ENCODE measurements at regions not wholly inside any gene's neighbourhood (a gene's known extent, or its start where the extent isn't known, plus 50 kb on each side); places are given as distances from the start of the nearest gene placed in this dataset.

DNA sequence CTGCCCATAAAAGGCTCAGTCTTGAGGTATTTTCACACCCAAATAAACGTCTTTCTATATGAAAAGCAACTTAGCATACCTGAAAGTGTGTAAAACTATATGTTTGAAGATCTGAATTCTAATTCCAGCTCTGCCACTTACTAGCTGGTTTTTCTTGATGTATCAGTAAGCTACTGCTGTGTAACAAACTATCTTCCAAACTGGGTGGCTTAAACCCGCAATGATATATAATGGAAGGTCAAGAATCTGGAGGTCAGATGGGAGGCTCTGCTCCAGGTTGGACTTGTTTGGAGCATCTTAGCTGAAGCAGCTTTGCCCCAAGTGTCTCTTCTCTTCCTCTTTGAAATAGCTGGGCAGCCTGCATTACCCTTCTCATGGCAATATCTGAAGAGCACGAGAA lies 164.3 kb upstream of the IRX5 start:
- ChIA-PET CTCF (interaction anchor here (0.6 kb wide), 1 partner anchor 14 kb away, joined by 3 read pairs; no protein-coding TSS in a partner anchor), POLR2A (no interaction called here)
- no peak overlapping the region for H3K4me3 ChIP-seq (ENCODE audit: low read depth, low read length)
- no peaks in the 10 kb centered on the region for H3K4me1 ChIP-seq (ENCODE audit: control insufficient read depth, insufficient read depth, low read length)
- no peaks in the 10 kb centered on the region for H3K36me3 ChIP-seq (ENCODE audit: control insufficient read depth in 2 of 2, insufficient read depth in 1 of 2, low read length in 2 of 2)
- TF ChIP-seq ZSCAN4 (tag by site-specific recombination; IDR thresholded peaks at IDR 0.05) (no peak), RBAK (tag by site-specific recombination; IDR thresholded peaks at IDR 0.05) (peak; percentile 86)
- H3K27ac ChIP-seq (ENCODE audit: extremely low read depth, low read depth, low read length): no peak overlapping the region
- H3K9me3 ChIP-seq (ENCODE audit: control insufficient read depth, insufficient read depth, low read depth, low read length): no peaks in the 10 kb centered on the region

DNA sequence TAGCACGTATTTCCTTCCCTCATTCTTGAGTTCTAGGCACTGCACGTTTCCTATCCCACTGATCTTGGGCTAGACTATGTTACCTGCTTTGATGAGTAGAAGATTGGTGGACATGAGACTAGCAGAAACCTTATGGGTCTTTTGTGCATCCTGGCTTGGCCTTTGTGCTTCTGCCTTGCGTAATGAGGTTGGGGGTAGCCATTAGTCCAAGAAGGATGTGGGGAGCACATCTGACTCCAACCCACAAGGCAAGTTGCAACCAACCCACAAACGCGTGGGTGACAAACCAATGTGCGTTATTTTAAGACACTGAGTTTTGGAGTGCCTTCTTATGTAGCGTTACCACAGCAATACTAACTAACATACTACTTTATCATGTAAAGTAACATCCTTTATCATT lies 180.4 kb upstream of the IRX5 start:
- ChIA-PET POLR2A (no interaction called here), CTCF (no interaction called here)
- TF ChIP-seq ZNF561 (tag by site-specific recombination; IDR thresholded peaks at IDR 0.05; ENCODE audit: borderline replicate concordance): no peak
- TF ChIP-seq ZNF473 (tag by site-specific recombination; IDR thresholded peaks at IDR 0.05): no peak
- no peak for TF ChIP-seq ZNF175 (tag by site-specific recombination; IDR thresholded peaks at IDR 0.05)
- TF ChIP-seq, protein P1, sequence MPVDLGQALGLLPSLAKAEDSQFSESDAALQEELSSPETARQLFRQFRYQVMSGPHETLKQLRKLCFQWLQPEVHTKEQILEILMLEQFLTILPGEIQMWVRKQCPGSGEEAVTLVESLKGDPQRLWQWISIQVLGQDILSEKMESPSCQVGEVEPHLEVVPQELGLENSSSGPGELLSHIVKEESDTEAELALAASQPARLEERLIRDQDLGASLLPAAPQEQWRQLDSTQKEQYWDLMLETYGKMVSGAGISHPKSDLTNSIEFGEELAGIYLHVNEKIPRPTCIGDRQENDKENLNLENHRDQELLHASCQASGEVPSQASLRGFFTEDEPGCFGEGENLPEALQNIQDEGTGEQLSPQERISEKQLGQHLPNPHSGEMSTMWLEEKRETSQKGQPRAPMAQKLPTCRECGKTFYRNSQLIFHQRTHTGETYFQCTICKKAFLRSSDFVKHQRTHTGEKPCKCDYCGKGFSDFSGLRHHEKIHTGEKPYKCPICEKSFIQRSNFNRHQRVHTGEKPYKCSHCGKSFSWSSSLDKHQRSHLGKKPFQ (tag by site-specific recombination; IDR thresholded peaks at IDR 0.05): no peak
- TF ChIP-seq ZNF510 (tag by site-specific recombination; IDR thresholded peaks at IDR 0.05; ENCODE audit: insufficient replicate concordance): no peak
- no peaks in the 10 kb centered on the region for H3K9me3 ChIP-seq (ENCODE audit: control insufficient read depth, insufficient read depth, low read depth, low read length)
- H3K4me3 ChIP-seq (ENCODE audit: low read depth, low read length): no peak overlapping the region
- H3K27ac ChIP-seq (ENCODE audit: extremely low read depth, low read depth, low read length): no peak overlapping the region
- no peaks in the 10 kb centered on the region for H3K4me1 ChIP-seq (ENCODE audit: control insufficient read depth, insufficient read depth, low read length)
- H3K36me3 ChIP-seq (ENCODE audit: control insufficient read depth in 2 of 2, insufficient read depth in 1 of 2, low read length in 2 of 2): no peaks in the 10 kb centered on the region

- no peaks in the 10 kb centered on the region for H3K36me3 ChIP-seq (ENCODE audit: control insufficient read depth in 2 of 2, insufficient read depth in 1 of 2, low read length in 2 of 2)
- CTCF ChIA-PET: no interaction called here
- no peak overlapping the region for H3K4me3 ChIP-seq (ENCODE audit: low read depth, low read length)
- POLR2A ChIA-PET: no interaction called here
- H3K27ac ChIP-seq (ENCODE audit: extremely low read depth, low read depth, low read length): no peak overlapping the region
- H3K9me3 ChIP-seq (ENCODE audit: control insufficient read depth, insufficient read depth, low read depth, low read length): no peaks in the 10 kb centered on the region
- TF ChIP-seq SCRT2 (tag by site-specific recombination; IDR thresholded peaks at IDR 0.05): peak; percentile 92
- TF ChIP-seq, protein P2, sequence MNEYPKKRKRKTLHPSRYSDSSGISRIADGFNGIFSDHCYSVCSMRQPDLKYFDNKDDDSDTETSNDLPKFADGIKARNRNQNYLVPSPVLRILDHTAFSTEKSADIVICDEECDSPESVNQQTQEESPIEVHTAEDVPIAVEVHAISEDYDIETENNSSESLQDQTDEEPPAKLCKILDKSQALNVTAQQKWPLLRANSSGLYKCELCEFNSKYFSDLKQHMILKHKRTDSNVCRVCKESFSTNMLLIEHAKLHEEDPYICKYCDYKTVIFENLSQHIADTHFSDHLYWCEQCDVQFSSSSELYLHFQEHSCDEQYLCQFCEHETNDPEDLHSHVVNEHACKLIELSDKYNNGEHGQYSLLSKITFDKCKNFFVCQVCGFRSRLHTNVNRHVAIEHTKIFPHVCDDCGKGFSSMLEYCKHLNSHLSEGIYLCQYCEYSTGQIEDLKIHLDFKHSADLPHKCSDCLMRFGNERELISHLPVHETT (tag by site-specific recombination; IDR thresholded peaks at IDR 0.05): no peak
- TF ChIP-seq, protein P3, sequence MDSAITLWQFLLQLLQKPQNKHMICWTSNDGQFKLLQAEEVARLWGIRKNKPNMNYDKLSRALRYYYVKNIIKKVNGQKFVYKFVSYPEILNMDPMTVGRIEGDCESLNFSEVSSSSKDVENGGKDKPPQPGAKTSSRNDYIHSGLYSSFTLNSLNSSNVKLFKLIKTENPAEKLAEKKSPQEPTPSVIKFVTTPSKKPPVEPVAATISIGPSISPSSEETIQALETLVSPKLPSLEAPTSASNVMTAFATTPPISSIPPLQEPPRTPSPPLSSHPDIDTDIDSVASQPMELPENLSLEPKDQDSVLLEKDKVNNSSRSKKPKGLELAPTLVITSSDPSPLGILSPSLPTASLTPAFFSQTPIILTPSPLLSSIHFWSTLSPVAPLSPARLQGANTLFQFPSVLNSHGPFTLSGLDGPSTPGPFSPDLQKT (IDR thresholded peaks at IDR 0.05; ENCODE audit: borderline replicate concordance, low read depth, low read length): no peak
- TF ChIP-seq SCRT1 (tag by site-specific recombination; IDR thresholded peaks at IDR 0.05; ENCODE audit: borderline replicate concordance): peak; percentile 94; the same call in 1 of the 2 replicates
- H3K4me1 ChIP-seq (ENCODE audit: control insufficient read depth, insufficient read depth, low read length): no peaks in the 10 kb centered on the region
Measured at GRCh38 chr16:54748611-54749190, 182.0 kb upstream of the IRX5 start.

GRCh38 chr16:54746596-54746995 lies 184.1 kb upstream of the IRX5 start:
- Histone ChIP-seq H3K4me1 (ENCODE audit: control insufficient read depth, insufficient read depth, low read length) (no peaks in the 10 kb centered on the region), H3K27ac (ENCODE audit: extremely low read depth, low read depth, low read length) (no peak overlapping the region), H3K36me3 (ENCODE audit: control insufficient read depth in 2 of 2, insufficient read depth in 1 of 2, low read length in 2 of 2) (no peaks in the 10 kb centered on the region), H3K4me3 (ENCODE audit: low read depth, low read length) (no peak overlapping the region), H3K9me3 (ENCODE audit: control insufficient read depth, insufficient read depth, low read depth, low read length) (no peaks in the 10 kb centered on the region)
- CTCF ChIA-PET: no interaction called here
- POLR2A ChIA-PET: no interaction called here
- TF ChIP-seq ZNF202 (tag by site-specific recombination; IDR thresholded peaks at IDR 0.05; ENCODE audit: borderline replicate concordance) (no peak), GFI1B (tag by site-specific recombination; IDR thresholded peaks at IDR 0.05) (no peak), ZNF548 (tag by site-specific recombination; IDR thresholded peaks at IDR 0.05) (no peak), ZNF777 (tag by site-specific recombination; IDR thresholded peaks at IDR 0.05; ENCODE audit: borderline replicate concordance) (no peak), ZNF621 (tag by site-specific recombination; IDR thresholded peaks at IDR 0.05) (no peak), ZNF423 (tag by site-specific recombination; IDR thresholded peaks at IDR 0.05) (no peak), ZSCAN5A (tag by site-specific recombination; IDR thresholded peaks at IDR 0.05) (no peak), AEBP2 (tag by site-specific recombination; IDR thresholded peaks at IDR 0.05; ENCODE audit: borderline replicate concordance) (no peak), ZFHX2 (tag by site-specific recombination; conservative IDR thresholded peaks at IDR 0.05) (no peak)
